ENCODE measurements at regions not wholly inside any gene's neighbourhood (a gene's known extent, or its start where the extent isn't known, plus 50 kb on each side); places are given as distances from the start of the nearest gene placed in this dataset.

GRCh38 chr2:137879121-137879520 is 85.2 kb upstream of the HNMT start:
- TF ChIP-seq POLR2A (IDR thresholded peaks at IDR 0.05; ENCODE audit: extremely low read depth, insufficient read length): no peak
- TF ChIP-seq CTCF (IDR thresholded peaks at IDR 0.05; ENCODE audit: low read depth, low read length): no peak
- TF ChIP-seq MAX (IDR thresholded peaks at IDR 0.05; ENCODE audit: low read depth, low read length): no peak
